GM12878 (cell line): ENCODE measurements at regions not wholly inside any gene's neighbourhood (a gene's known extent, or its start where the extent isn't known, plus 50 kb on each side); places are given as distances from the start of the nearest gene placed in this dataset.

Source experiments
- ATAC-seq: fragments of 200-7000 bp; cut with Tn5 transposase; 3 replicates; pipeline ENCODE4 v1.9.1; 2020; ENCODE audit warnings: mild to moderate bottlenecking, moderate library complexity
- BruUV-seq: library from RNA; stranded (reverse); fragments of 400-500 nt; replicated peaks from 2 replicates; lab custom pipeline; 2021; lab: Mats Ljungman, UMichigan
- CTCF ChIA-PET: fragments of 300-600 bp; sonication (Branson Sonifier 250); formaldehyde crosslinking; extraction: SDS; loops from one replicate; lab custom pipeline; 2021; ENCODE audit warnings: inconsistent platforms; lab: Yijun Ruan, JAX
- POLR2A ChIA-PET: fragments of 350-600 bp; formaldehyde crosslinking; extraction: SDS; loops from one replicate; lab custom pipeline; 2021; ENCODE audit warnings: inconsistent platforms; lab: Charles Lee
- RAD21 ChIA-PET: fragments of 300-600 bp; sonication (Branson Sonifier 250); formaldehyde crosslinking; loops from one replicate; lab custom pipeline; 2023; ENCODE audit warnings: antibody characterized with exemption; ENCODE audit not compliant: unreplicated experiment; lab: Charles Lee
- SMC1A ChIA-PET: fragments of 300-600 bp; sonication (Branson Sonifier 250); formaldehyde crosslinking; loops from one replicate; lab custom pipeline; 2023; ENCODE audit not compliant: unreplicated experiment, uncharacterized antibody; lab: Charles Lee
- DNase-seq: peaks from one replicate; pipeline ENCODE4 v3.0.0-alpha.2; 2011; ENCODE audit warnings: low read depth, low spot score
- FAIRE-seq: peaks from 3 replicates; lab custom pipeline; 2011; peaks lifted over from hg19 to GRCh38; lab: Jason Lieb, UNC
- H2AFZ ChIP-seq: 2 replicates; pipeline ENCODE4 v1.6.0; 2011; ENCODE audit warnings: low read depth, low read length, control low read depth; ENCODE audit not compliant: control insufficient read depth
- H3K27ac ChIP-seq: 2 replicates; pipeline ENCODE4 v1.5.1; 2011; ENCODE audit warnings: control low read depth; ENCODE audit not compliant: control insufficient read depth, insufficient read depth
- H3K27me3 ChIP-seq, 2 experiments: replicated peaks in 1 of 2; 2 replicates each; pipeline versions ENCODE4 v1.6.0 to v1.6.1; 2011; ENCODE audit warnings: low read length in 1 of 2; ENCODE audit not compliant: control insufficient read depth in 2 of 2, insufficient read depth in 2 of 2
- H3K36me3 ChIP-seq, 2 experiments: 2 replicates each; pipeline ENCODE4 v1.5.1; 2011; ENCODE audit warnings: low read length in 1 of 2; ENCODE audit not compliant: control insufficient read depth in 2 of 2, insufficient read depth in 2 of 2
- H3K4me1 ChIP-seq: 2 replicates; pipeline ENCODE4 v1.6.1; 2011; ENCODE audit warnings: mild to moderate bottlenecking, low read length, moderate library complexity, mixed read lengths; ENCODE audit not compliant: control insufficient read depth, insufficient read depth
- H3K4me2 ChIP-seq: 2 replicates; pipeline ENCODE4 v1.6.0; 2011; ENCODE audit warnings: control low read depth; ENCODE audit not compliant: control insufficient read depth, insufficient read depth
- H3K4me3 ChIP-seq: fragments of 200-600 bp; sonication (generic); 2 replicates; pipeline ENCODE4 v1.5.1; 2016
- H3K79me2 ChIP-seq: 2 replicates; pipeline ENCODE4 v1.6.0; 2011; ENCODE audit warnings: low read length; ENCODE audit not compliant: control insufficient read depth, insufficient read depth
- H3K9ac ChIP-seq: 2 replicates; pipeline ENCODE4 v1.8.0; 2011; ENCODE audit warnings: low read length, control low read depth, mixed read lengths; ENCODE audit not compliant: control insufficient read depth, insufficient read depth
- H3K9me3 ChIP-seq: replicated peaks from 3 replicates; pipeline ENCODE4 v1.5.1; 2011; ENCODE audit warnings: mild to moderate bottlenecking, low read length; ENCODE audit not compliant: control insufficient read depth, insufficient read depth
- H4K20me1 ChIP-seq: 2 replicates; pipeline ENCODE4 v1.6.0; 2011; ENCODE audit not compliant: control insufficient read depth, insufficient read depth
- CREB1 ChIP-seq: IDR thresholded peaks from 2 replicates; pipeline ENCODE4 v1.6.1; 2012; ENCODE audit warnings: low read depth, mild to moderate bottlenecking, inconsistent platforms
- EP300 ChIP-seq, 2 experiments: fragments of 150-350 bp in 1 of 2; IDR thresholded peaks; 2 replicates each; pipeline ENCODE4 v1.6.1; 2011 to 2012; ENCODE audit warnings: low read depth in 2 of 2, low read length in 2 of 2, borderline replicate concordance in 1 of 2, improper control_type of control experiment in 1 of 2, inconsistent platforms in 1 of 2; ENCODE audit not compliant: control insufficient read depth in 1 of 2
- KAT2A ChIP-seq: conservative IDR thresholded peaks from 2 replicates; pipeline ENCODE4 v1.6.1; 2011; ENCODE audit warnings: low read depth, low read length; ENCODE audit not compliant: control insufficient read depth
- MTA2 ChIP-seq: fragments of 450-650 bp; IDR thresholded peaks from 2 replicates; pipeline ENCODE4 v1.6.1; 2016; ENCODE audit warnings: low read depth, mild to moderate bottlenecking, moderate library complexity
- RELA ChIP-seq: fragments of 450-650 bp; IDR thresholded peaks from 2 replicates; pipeline ENCODE4 v1.8.0; 2014; ENCODE audit warnings: borderline replicate concordance; ENCODE audit not compliant: partially characterized antibody
- SPI1 ChIP-seq: IDR thresholded peaks from 2 replicates; pipeline ENCODE4 v1.6.1; 2011; ENCODE audit warnings: low read depth, mild to moderate bottlenecking, low read length, moderate library complexity, borderline replicate concordance; ENCODE audit not compliant: insufficient read depth
- SREBF2 ChIP-seq: IDR thresholded peaks from 2 replicates; pipeline ENCODE4 v1.6.1; 2012; ENCODE audit warnings: mild to moderate bottlenecking, low read length
- WGBS: methylation state at CpG from one replicate; pipeline ENCODE4 v1.1.6; 2016; ENCODE audit warnings: low lambda C conversion rate; ENCODE audit not compliant: insufficient replicate concordance, insufficient coverage; ENCODE audit errors: missing lambda C conversion rate; 5-methylcytosine and 5-hydroxymethylcytosine counted together
- in situ Hi-C: fragments of 300-500 bp; cut with MboI; formaldehyde crosslinking; loops from 9 replicates; pipeline ENCODE4 v1.14.3; 2018; ENCODE audit warnings: mixed read lengths
- intact Hi-C: fragments of 100-400 bp; cut with micrococcal nuclease; formaldehyde crosslinking; loops from one replicate; pipeline ENCODE4 v1.14.2; 2022; ENCODE audit not compliant: unreplicated experiment
- TF ChIP-seq, protein P1 (sequence below): IDR thresholded peaks from 2 replicates; pipeline ENCODE4 v1.6.1; 2011; ENCODE audit warnings: mild to moderate bottlenecking, low read depth, low read length, moderate library complexity; ENCODE audit not compliant: insufficient replicate concordance

DNA sequence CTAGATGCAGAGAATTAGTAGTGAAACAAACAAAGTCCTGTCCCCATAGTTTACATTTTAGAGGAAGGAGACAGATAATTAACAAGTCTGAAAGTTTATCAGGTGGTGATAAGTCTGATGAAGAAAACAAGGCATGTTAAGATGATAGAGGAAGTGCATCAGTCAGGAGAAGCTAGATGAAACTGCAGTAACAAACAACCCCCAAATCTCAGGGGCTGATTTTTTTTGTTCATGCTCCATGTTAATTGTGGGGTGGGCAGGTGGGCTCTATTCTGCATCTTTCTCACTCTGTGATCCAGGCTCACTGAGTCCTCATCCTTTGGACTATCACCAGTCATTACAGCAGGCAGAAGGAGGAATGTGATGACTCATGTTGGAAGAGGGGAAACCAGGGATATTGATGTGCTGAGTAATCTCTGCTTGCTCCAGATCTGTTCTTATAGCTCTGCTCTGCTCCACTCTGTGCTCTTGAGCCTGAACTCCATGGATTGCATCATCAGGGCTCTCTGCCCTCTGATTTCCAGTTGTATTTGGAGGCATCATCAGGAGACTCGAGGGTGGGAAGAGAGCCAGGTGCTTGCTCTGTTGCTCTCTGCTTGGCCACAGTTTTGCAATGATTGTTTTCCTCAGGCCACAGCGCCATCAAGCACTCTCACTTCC is 166.9 kb downstream of the IER5 start:
- Histone ChIP-seq H3K4me3 (no peak overlapping the region), H2AFZ (no peak overlapping the region), H4K20me1 (no peaks in the 10 kb centered on the region), H3K27me3 (peaks cover 0 to 3% of the 10 kb centered on the region in 2 experiments; a peak in 2 of 4 replicates), H3K79me2 (no peaks in the 10 kb centered on the region), H3K9me3 (no peaks in the 10 kb centered on the region; the same call in 2 of the 3 replicates), H3K4me2 (no peak overlapping the region), H3K4me1 (no peaks in the 10 kb centered on the region), H3K36me3 (no peaks in the 10 kb centered on the region), H3K27ac (no peak overlapping the region)
- ATAC-seq: no peak
- CTCF ChIA-PET: interaction anchor here (0.7 kb wide), 1 partner anchor 111 kb away, joined by 3 read pairs; no protein-coding TSS in a partner anchor
- POLR2A ChIA-PET: no interaction called here
- SMC1A ChIA-PET: no interaction called here
- BruUV-seq: no TSS peak
- FAIRE-seq: no peak
- in situ Hi-C loops (no loop called here), intact Hi-C loops (no loop called here)
- RAD21 ChIA-PET: interaction anchor here (0.6 kb wide), 1 partner anchor 682 kb away, joined by 4 read pairs; no protein-coding TSS in a partner anchor
- 0% methylated on average over 2 of the region's 2 CpGs for WGBS
- TF ChIP-seq RELA (no peak), SREBF2 (no peak), SPI1 (no peak), EP300 (IDR thresholded peaks at IDR 0.05; ENCODE audit: borderline replicate concordance in 1 of 2, control insufficient read depth in 1 of 2, low read depth in 2 of 2, low read length in 2 of 2) (no peak), CREB1 (no peak), KAT2A (no peak), MTA2 (no peak)
- TF ChIP-seq, protein P1, sequence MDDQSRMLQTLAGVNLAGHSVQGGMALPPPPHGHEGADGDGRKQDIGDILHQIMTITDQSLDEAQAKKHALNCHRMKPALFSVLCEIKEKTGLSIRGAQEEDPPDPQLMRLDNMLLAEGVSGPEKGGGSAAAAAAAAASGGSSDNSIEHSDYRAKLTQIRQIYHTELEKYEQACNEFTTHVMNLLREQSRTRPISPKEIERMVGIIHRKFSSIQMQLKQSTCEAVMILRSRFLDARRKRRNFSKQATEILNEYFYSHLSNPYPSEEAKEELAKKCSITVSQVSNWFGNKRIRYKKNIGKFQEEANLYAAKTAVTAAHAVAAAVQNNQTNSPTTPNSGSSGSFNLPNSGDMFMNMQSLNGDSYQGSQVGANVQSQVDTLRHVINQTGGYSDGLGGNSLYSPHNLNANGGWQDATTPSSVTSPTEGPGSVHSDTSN: no peak
- TF ChIP-seq, all 136 proteins: peak for 0
- no peak overlapping the region for H3K9ac ChIP-seq
- DNase-seq: no peak
